ENCODE measurements at regions not wholly inside any gene's neighbourhood (a gene's known extent, or its start where the extent isn't known, plus 50 kb on each side); places are given as distances from the start of the nearest gene placed in this dataset.
"Not testable (repeated sequence)": the region's sequence is repeated elsewhere in the genome, so short reads cannot be mapped to it uniquely, and the experiment has no call there.

- DNase-seq (ENCODE audit: low spot score); in situ Hi-C loops (cut with MboI; ENCODE audit: low pct_unique_long_range_greater_than_20kb, low sequenced_read_pairs, unreplicated experiment): not testable (repeated sequence)
Measured at GRCh38 chr1:146883190-146883589, 54.9 kb upstream of the NBPF12 start.

- in situ Hi-C loops (cut with MboI; ENCODE audit: low pct_unique_long_range_greater_than_20kb, low sequenced_read_pairs, unreplicated experiment); DNase-seq (ENCODE audit: low spot score): not testable (repeated sequence)
Measured at GRCh38 chr1:146881096-146881495, 57.0 kb upstream of the NBPF12 start.

DNA sequence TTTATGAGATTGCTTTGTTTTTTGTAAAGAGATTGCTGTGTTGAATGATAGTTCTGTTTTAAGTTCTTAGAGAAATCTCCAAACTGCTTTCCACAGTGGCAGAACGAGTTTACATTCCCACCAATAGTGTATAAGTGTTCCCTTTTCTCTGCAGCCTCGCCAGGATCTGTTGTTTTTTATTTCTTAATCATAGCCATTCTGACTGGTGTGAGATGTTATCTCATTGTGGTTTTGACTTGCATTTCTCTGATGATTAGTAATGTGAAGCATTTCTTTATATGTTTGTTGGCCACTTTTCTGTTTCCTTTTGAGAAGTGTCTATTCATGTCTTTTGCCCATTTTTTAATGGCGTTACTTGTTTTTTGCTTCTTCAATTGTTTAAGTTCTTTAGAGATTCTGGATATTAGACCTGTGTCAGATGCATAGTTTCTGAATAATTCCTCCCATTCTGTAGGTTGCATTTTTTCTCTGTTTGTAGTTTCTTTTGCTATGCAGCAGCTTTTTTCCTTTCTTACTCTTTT, 74.3 kb upstream of the NBPF12 start:
- in situ Hi-C loops (cut with MboI; ENCODE audit: low pct_unique_long_range_greater_than_20kb, low sequenced_read_pairs, unreplicated experiment); DNase-seq (ENCODE audit: low spot score): not testable (repeated sequence)

GRCh38 chr1:146853147-146853546, 85.0 kb upstream of the NBPF12 start:
- in situ Hi-C loops (cut with MboI; ENCODE audit: low pct_unique_long_range_greater_than_20kb, low sequenced_read_pairs, unreplicated experiment); DNase-seq (ENCODE audit: low spot score): not testable (repeated sequence)

DNA sequence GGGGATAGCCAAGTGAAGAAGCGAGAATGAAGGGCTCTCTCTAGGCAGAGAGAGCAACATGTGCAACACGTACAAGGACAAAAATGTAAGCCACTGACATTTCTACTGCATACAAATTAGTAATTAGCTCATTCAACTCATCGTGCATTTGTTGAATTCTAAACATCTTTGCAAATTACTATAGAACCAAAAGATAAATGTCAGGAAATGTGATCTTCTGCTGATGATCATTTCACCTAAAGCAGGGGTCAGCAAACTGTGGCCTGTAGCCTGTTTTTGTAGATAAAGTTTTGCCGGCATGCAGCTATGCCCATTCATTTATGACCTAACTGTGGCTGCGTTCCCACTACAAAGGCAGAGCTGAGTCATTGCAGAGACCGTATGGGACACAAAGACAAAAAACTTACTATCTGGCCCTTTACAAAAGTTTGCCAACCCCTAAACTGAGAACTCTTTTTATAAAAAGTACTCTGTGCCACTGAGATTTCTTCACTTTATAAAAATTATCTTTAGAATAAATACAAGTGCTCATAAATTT, 87.7 kb upstream of the NBPF12 start:
- in situ Hi-C loops (cut with MboI; ENCODE audit: low pct_unique_long_range_greater_than_20kb, low sequenced_read_pairs, unreplicated experiment); DNase-seq (ENCODE audit: low spot score): not testable (repeated sequence)

GRCh38 chr1:146838725-146839124, 99.4 kb upstream of the NBPF12 start:
- in situ Hi-C loops (cut with MboI; ENCODE audit: low pct_unique_long_range_greater_than_20kb, low sequenced_read_pairs, unreplicated experiment); DNase-seq (ENCODE audit: low spot score): not testable (repeated sequence)

DNA sequence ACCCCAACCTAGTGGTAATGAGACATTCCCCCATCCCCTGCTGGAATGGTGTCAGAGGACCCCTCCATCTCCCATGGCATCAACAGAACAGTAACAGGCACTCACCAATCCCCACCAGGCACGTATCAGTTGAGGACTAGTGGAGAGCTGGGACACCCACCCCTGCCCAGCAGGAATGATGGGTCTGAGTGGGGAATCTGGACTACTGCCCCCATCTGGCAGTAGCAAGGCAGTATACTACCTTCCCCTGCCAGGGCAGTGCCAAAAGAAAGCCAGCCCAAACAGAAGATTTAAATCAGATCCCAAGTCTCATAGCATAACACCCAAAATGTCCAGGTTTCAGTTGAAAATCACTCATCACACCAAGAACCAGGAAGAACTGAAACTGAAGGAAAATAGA, 111.2 kb upstream of the NBPF12 start:
- DNase-seq (ENCODE audit: low spot score); in situ Hi-C loops (cut with MboI; ENCODE audit: low pct_unique_long_range_greater_than_20kb, low sequenced_read_pairs, unreplicated experiment): not testable (repeated sequence)

- DNase-seq (ENCODE audit: low spot score); in situ Hi-C loops (cut with MboI; ENCODE audit: low pct_unique_long_range_greater_than_20kb, low sequenced_read_pairs, unreplicated experiment): not testable (repeated sequence)
Measured at GRCh38 chr1:146794236-146794635, 143.9 kb upstream of the NBPF12 start.

GRCh38 chr1:146792725-146793124, 145.4 kb upstream of the NBPF12 start:
- DNase-seq (ENCODE audit: low spot score); in situ Hi-C loops (cut with MboI; ENCODE audit: low pct_unique_long_range_greater_than_20kb, low sequenced_read_pairs, unreplicated experiment): not testable (repeated sequence)

DNA sequence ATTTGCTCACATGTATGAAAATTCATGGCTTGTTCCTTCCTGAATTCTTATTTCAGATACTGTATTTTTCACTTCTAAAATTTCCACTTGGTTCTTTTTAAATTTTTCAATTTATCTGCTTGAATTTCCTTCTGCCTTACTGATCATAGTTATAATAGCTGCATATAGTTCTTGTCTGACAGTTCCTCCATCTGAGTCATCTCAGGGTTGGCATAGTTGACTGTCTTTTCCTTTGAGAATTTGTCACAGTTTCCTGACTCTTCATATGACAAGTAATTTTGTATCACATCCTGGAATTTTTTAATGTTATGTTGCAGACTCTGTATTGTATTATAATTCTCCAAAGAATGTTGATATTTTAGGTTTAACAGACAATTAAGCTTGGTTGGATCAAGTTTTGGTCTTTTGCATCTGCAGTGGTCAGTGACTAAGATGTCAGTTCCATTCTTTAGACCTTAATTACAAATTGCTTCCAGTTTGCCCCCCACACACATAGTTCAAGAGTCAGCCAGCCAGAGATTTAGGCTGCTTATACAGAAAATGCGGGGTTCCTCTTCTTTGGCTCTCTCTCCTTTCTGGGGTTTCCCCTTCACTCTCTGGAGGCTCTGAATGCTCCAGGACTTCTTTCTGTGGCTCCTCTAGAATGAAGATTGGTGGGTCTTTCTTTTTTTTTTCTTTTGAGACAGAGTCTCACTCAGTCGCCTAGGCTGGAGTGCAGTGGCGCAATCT, 153.7 kb upstream of the NBPF12 start:
- DNase-seq (ENCODE audit: low spot score); in situ Hi-C loops (cut with MboI; ENCODE audit: low pct_unique_long_range_greater_than_20kb, low sequenced_read_pairs, unreplicated experiment): not testable (repeated sequence)

DNA sequence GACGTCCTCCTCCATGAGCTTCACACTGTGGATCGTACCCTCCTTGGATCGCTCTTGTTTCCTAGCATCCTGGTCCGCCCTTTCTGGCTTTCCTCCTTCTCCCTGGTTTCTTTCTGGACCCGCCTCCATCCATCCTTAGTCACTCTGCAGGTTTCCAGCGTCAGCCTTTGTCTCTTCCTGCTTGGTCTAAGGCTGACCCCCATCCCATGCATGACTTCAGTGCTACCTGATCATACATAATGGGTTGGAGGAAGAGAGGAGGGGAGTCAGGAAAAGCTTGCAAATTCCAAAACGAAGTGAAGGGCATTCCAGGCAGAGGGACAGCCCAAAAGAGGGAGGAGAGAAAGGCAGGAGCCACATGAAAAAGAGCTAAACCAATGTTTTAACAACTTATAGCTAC, 156.9 kb upstream of the NBPF12 start:
- in situ Hi-C loops (cut with MboI; ENCODE audit: low pct_unique_long_range_greater_than_20kb, low sequenced_read_pairs, unreplicated experiment); DNase-seq (ENCODE audit: low spot score): not testable (repeated sequence)

GRCh38 chr1:146777826-146778602, 160.1 kb upstream of the NBPF12 start:
- in situ Hi-C loops (cut with MboI; ENCODE audit: low pct_unique_long_range_greater_than_20kb, low sequenced_read_pairs, unreplicated experiment); DNase-seq (ENCODE audit: low spot score): not testable (repeated sequence)

- in situ Hi-C loops (cut with MboI; ENCODE audit: low pct_unique_long_range_greater_than_20kb, low sequenced_read_pairs, unreplicated experiment); DNase-seq (ENCODE audit: low spot score): not testable (repeated sequence)
Measured at GRCh38 chr1:146774988-146775387, 163.1 kb upstream of the NBPF12 start.

DNA sequence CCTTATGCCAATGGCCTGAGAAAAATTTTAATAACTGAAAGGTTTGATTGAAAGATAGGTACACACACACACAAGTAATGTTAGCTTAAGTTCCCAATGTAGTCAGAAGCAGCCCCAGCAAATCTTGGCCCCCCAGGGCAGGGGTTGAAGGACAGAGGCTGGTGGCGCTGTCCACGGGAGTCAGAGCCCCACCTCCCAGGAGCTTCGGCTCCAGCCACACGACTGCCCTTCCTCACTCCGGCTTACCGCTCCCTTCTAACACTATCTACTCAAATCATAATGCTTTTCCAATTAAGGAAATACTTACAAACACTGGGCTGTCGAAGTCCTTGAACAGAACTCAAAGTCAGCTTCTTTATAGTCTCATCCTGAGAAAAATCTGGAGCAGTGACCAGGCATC, 163.9 kb upstream of the NBPF12 start:
- in situ Hi-C loops (cut with MboI; ENCODE audit: low pct_unique_long_range_greater_than_20kb, low sequenced_read_pairs, unreplicated experiment); DNase-seq (ENCODE audit: low spot score): not testable (repeated sequence)

- DNase-seq (ENCODE audit: low spot score): not testable (repeated sequence)
Measured at GRCh38 chr1:146771409-146771808, 166.7 kb upstream of the NBPF12 start.

DNA sequence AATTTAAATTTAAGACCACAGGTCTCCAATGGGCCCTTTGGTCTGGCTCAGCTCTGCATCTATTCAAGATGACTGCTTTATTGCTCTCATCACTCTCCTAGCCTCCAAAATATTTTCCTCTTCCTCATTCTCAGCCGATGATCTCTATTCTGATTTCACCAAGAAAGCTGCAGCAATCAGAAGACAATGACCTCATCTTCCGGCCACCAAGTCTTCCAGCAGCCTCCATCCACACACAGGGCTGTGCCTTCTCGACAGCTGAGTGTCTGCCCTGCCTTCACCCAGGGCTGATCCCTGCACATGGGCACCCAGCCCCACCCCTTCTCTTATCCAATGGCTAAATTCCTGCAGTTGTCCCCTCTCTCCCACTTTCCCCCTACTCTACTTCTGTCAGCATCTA, 167.1 kb upstream of the NBPF12 start:
- DNase-seq (ENCODE audit: low spot score); in situ Hi-C loops (cut with MboI; ENCODE audit: low pct_unique_long_range_greater_than_20kb, low sequenced_read_pairs, unreplicated experiment): not testable (repeated sequence)

More at GRCh38 chr1:146771409-146771808, 166.7 kb upstream of the NBPF12 start:
- in situ Hi-C loops (cut with MboI; ENCODE audit: low pct_unique_long_range_greater_than_20kb, low sequenced_read_pairs, unreplicated experiment): not testable (repeated sequence)

- in situ Hi-C loops (cut with MboI; ENCODE audit: low pct_unique_long_range_greater_than_20kb, low sequenced_read_pairs, unreplicated experiment); DNase-seq (ENCODE audit: low spot score): not testable (repeated sequence)
Measured at GRCh38 chr1:146763234-146763633, 174.9 kb upstream of the NBPF12 start.

DNA sequence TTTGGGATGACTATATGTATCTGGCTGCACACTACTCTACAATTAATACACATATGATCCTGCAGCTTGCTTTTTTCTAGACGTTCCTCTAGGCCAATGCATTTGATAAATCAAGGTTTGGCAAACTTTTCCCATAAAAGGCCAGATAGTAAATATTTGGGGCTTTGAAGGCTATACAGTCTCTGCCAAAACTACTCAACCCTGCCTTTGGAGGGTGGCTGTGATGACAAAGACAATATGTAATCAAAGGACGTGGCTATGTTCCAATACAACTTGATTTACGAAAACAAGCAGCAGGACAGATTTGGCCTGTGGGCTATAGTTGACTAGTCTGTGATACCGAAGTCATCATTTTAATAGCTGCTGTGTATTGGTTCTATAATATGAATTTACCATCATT, 181.3 kb upstream of the NBPF12 start:
- in situ Hi-C loops (cut with MboI; ENCODE audit: low pct_unique_long_range_greater_than_20kb, low sequenced_read_pairs, unreplicated experiment); DNase-seq (ENCODE audit: low spot score): not testable (repeated sequence)

All from GM13977 (cell line).